ENCODE measurements at regions not wholly inside any gene's neighbourhood (a gene's known extent, or its start where the extent isn't known, plus 50 kb on each side); places are given as distances from the start of the nearest gene placed in this dataset.

GRCh38 chr1:38132681-38133080 is 86.1 kb upstream of the POU3F1 start:
- no peak for TF ChIP-seq POLR2A (IDR thresholded peaks at IDR 0.05; ENCODE audit: borderline replicate concordance, extremely low read depth, insufficient read depth, insufficient read length)
- TF ChIP-seq YY1 (IDR thresholded peaks at IDR 0.05; ENCODE audit: extremely low read depth, insufficient replicate concordance, low read depth, low read length) = no peak
- TF ChIP-seq EZH2 (IDR thresholded peaks at IDR 0.05) = no peak
- TF ChIP-seq CTCF (IDR thresholded peaks at IDR 0.05 in 2 of 3, conservative IDR thresholded peaks at IDR 0.05 in 1 of 3; ENCODE audit: borderline replicate concordance in 1 of 3, insufficient read depth in 1 of 3, low read depth in 2 of 3, low read length in 2 of 3) = no peak
- TF ChIP-seq CBX3 (IDR thresholded peaks at IDR 0.05; ENCODE audit: low read depth) = no peak
- no peak for TF ChIP-seq SIN3A (IDR thresholded peaks at IDR 0.05; ENCODE audit: low read depth)
- TF ChIP-seq REST (IDR thresholded peaks at IDR 0.05; ENCODE audit: low read depth) = no peak
- TF ChIP-seq JUND (IDR thresholded peaks at IDR 0.05) = no peak
